ENCODE measurements at regions not wholly inside any gene's neighbourhood (a gene's known extent, or its start where the extent isn't known, plus 50 kb on each side); places are given as distances from the start of the nearest gene placed in this dataset.

- DNase-seq (ENCODE audit: low spot score in 2 of 2, unreplicated experiment in 2 of 2) = no peak
- H3K27ac Mint-ChIP-seq = no peak overlapping the region
- H3K4me3 Mint-ChIP-seq = no peak overlapping the region
- no peaks in the 10 kb centered on the region for H3K9me3 Mint-ChIP-seq
- H3K36me3 Mint-ChIP-seq = no peaks in the 10 kb centered on the region
- peaks cover 3% of the 10 kb centered on the region for H3K27me3 Mint-ChIP-seq (ENCODE audit: low read depth)
- no peaks in the 10 kb centered on the region for H3K4me1 Mint-ChIP-seq
- no peak for TF ChIP-seq CTCF (IDR thresholded peaks at IDR 0.05; ENCODE audit: unreplicated experiment)
Measured at GRCh38 chr18:1446765-1447164, 542.1 kb downstream of the ADCYAP1 start.

GRCh38 chr18:1452821-1453220 is 548.1 kb downstream of the ADCYAP1 start:
- Mint-ChIP-seq H3K27me3 (ENCODE audit: low read depth) (peaks cover 5% of the 10 kb centered on the region), H3K36me3 (no peaks in the 10 kb centered on the region), H3K27ac (no peak overlapping the region), H3K9me3 (peaks cover 37% of the 10 kb centered on the region), H3K4me3 (no peak overlapping the region), H3K4me1 (no peaks in the 10 kb centered on the region)
- TF ChIP-seq CTCF (IDR thresholded peaks at IDR 0.05; ENCODE audit: unreplicated experiment) = no peak
- DNase-seq (ENCODE audit: low spot score in 2 of 2, unreplicated experiment in 2 of 2) = no peak

DNA sequence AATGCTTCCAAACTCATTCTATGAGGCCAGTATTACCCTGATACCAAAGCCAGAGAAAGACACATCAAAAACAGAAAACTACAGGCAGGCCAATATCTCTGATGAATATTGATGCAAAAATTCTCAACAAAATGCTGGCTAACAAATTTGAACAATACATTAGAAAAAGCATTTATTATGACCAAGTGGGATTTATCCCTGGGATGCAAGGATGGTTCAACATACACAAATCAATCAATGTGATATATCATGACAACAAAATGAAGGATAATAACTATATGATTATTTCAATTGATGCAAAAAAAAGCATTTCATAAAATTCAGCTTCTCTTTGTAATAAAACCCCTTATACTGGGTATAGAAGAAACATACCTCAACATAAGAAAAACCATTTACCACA is 550.9 kb downstream of the ADCYAP1 start:
- DNase-seq (ENCODE audit: low spot score in 2 of 2, unreplicated experiment in 2 of 2) = no peak
- H3K4me3 Mint-ChIP-seq = no peak overlapping the region
- H3K4me1 Mint-ChIP-seq = no peaks in the 10 kb centered on the region
- no peaks in the 10 kb centered on the region for H3K36me3 Mint-ChIP-seq
- TF ChIP-seq CTCF (IDR thresholded peaks at IDR 0.05; ENCODE audit: unreplicated experiment) = no peak
- no peak overlapping the region for H3K27ac Mint-ChIP-seq
- peaks cover 38% of the 10 kb centered on the region for H3K9me3 Mint-ChIP-seq
- H3K27me3 Mint-ChIP-seq (ENCODE audit: low read depth) = peaks cover 4% of the 10 kb centered on the region

- peaks cover 8% of the 10 kb centered on the region for H3K27me3 Mint-ChIP-seq (ENCODE audit: low read depth)
- no peaks in the 10 kb centered on the region for H3K36me3 Mint-ChIP-seq
- DNase-seq (ENCODE audit: low spot score in 2 of 2, unreplicated experiment in 2 of 2) = no peak
- H3K4me3 Mint-ChIP-seq = no peak overlapping the region
- H3K27ac Mint-ChIP-seq = no peak overlapping the region
- no peaks in the 10 kb centered on the region for H3K4me1 Mint-ChIP-seq
- no peak for TF ChIP-seq CTCF (IDR thresholded peaks at IDR 0.05; ENCODE audit: unreplicated experiment)
- H3K9me3 Mint-ChIP-seq = peaks cover 27% of the 10 kb centered on the region
Measured at GRCh38 chr18:1458547-1458946, 553.9 kb downstream of the ADCYAP1 start.

- Mint-ChIP-seq H3K4me1 (no peaks in the 10 kb centered on the region), H3K9me3 (no peaks in the 10 kb centered on the region), H3K27me3 (ENCODE audit: low read depth) (peaks cover 19% of the 10 kb centered on the region), H3K36me3 (no peaks in the 10 kb centered on the region), H3K27ac (no peak overlapping the region), H3K4me3 (no peak overlapping the region)
- no peak for DNase-seq (ENCODE audit: low spot score in 2 of 2, unreplicated experiment in 2 of 2)
- no peak for TF ChIP-seq CTCF (IDR thresholded peaks at IDR 0.05; ENCODE audit: unreplicated experiment)
Measured at GRCh38 chr18:1463981-1464380, 559.3 kb downstream of the ADCYAP1 start.

Data from mesothelial cell of epicardium (in vitro differentiated cells).